Fibroblast of peridontal ligament (primary cell): ENCODE measurements at regions not wholly inside any gene's neighbourhood (a gene's known extent, or its start where the extent isn't known, plus 50 kb on each side); places are given as distances from the start of the nearest gene placed in this dataset.
A peak's percentile ranks its signal among the peaks of the same experiment; 100 is the strongest.

Source experiments
- DNase-seq: peaks from one replicate; pipeline ENCODE4 v3.0.0-alpha.2; 2010; ENCODE audit errors: extremely low read depth

DNA sequence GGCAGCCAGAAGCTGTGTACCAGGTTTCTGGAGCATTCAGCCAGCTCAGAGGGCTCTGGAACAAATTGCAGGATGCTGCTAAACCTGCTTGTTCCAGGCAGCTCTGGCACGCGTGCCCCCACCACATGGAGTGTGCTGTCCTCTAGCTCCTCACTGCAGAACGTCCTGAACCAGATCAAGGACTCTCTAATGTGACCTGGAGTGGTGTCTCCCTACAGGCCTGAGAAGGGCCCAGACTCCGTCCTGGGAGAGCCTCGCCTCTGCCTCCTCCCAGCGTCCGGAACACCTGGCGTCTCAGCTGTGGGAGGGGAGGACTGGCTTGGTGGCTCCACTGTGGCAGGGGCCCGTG lies 115.6 kb upstream of the GPC1 start:
- DNase-seq = no peak

DNA sequence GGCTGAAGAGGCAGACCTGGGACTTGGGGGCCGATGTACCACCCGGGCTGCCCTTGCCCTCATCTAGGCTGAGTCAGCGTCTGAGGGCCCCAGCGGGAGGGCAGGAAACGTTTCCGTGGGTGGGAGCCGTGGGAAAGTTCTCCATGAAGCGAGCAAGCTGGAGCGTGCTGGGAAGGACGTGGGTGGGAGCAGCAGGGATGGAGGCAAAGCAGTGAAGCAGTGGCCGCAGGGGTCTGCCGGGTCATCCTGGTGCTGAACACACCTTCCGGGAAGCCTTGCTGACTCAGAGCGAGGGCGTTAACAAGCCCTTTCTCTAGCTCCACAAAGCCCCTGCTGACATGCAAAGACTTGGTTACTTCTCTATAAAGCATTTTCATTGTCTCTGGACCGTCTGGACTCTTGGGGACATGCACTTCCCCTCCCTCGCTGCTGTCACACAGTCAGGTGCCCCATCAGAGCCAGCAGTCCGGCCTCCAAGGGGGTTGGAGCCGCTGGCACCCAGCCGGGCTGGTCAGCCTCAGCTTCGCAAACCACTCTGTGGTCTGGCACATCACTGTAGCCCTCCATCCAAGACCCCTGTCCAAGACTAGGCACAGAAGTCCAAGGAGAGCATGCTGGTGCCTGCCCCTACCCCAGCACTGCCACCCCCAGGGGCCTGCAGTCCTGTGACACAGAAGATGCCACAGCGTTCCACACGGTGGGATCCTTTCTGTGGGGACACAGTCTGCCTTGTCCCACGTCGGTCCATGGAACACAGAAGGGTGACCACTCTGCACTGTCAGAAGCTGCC lies 115.1 kb upstream of the GPC1 start:
- peak; percentile 41 for DNase-seq

DNA sequence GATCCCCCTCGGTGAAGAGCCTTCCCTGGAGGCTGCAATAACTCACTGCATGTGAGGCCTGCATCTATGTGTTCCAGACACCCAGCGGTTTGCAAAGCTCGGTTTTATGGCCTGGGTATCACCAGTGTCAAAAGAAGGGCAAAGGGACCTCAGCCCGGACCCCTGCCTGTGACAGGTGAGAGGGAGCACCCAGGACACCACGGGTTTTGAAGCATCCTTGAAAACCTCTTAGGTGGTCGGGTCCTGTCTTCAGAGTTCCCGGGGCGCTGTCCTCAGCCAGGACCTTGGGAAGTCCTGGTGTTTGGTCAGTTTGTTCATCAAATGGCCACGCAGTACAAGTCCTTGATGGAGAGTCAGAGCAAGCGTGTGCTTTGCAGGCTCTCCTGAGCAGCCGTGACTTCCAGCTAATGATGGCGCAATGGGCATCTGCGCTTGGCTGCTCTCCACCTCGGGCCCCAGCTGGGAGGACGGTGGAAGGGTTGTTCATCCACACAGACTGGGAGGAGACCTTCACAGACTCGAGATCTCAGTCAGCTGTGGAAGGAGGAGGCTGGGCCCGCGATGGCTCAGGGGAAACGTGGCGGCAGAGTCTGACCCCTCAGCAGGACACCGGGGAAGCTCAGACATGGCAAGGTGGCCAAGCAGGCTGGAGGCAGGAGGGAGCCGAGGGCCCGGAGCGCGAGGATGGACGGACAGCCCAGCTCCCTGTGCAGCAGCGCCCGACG lies 113.1 kb upstream of the GPC1 start:
- DNase-seq = no peak

DNA sequence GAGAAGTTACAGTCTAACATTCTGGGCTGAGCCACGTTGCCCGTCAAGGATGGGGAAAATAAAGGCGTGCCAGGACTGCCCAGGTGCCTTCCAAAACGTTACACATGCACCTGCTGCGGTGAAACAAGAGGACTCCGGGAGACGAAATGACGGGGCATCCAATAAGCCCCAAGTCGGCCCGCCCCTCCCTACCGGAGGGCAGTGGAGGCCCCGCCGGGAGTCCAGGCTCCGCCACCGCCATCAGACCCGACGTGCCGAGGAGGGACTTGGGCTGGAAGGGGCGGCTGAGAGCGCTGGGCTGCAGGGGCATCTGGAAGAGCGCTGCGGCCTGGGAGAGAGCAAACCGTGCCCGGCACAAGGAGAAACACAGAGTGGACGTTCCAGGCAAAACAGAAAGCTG lies 112.5 kb upstream of the GPC1 start:
- DNase-seq = no peak

DNA sequence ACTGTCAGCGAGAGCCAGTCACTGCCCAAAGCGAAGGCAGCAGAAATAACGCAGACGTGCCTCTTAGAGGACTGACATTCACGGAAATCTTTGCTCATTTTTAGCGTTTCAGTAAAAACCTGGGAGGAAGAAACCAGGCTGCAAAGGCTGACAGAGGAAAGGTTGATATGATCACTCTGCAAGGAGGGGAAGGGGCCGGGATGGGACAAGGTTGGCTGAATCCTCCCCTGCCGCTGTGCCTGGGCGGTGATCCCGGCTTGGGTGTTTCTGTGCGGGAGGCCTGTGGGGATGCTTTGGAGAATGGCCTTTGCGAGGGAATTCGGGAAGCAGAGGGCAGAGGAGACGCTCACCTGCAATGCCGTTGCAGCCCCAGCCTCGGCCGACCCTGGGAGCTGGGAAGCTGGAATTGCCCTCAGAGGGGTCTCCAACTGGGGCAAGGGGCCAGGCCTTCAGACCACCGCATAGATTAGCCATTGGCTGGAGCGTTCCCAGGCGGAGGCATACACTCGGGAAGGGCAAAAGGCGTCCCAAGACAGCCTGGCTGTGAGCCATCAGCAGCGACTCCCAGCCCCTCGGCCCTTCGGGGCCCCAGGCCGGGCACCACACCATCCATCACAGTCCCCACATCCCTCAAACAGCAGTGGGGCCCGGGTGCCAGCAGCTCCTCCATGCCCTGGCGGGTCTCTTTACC lies 111.7 kb upstream of the GPC1 start:
- DNase-seq = no peak

DNA sequence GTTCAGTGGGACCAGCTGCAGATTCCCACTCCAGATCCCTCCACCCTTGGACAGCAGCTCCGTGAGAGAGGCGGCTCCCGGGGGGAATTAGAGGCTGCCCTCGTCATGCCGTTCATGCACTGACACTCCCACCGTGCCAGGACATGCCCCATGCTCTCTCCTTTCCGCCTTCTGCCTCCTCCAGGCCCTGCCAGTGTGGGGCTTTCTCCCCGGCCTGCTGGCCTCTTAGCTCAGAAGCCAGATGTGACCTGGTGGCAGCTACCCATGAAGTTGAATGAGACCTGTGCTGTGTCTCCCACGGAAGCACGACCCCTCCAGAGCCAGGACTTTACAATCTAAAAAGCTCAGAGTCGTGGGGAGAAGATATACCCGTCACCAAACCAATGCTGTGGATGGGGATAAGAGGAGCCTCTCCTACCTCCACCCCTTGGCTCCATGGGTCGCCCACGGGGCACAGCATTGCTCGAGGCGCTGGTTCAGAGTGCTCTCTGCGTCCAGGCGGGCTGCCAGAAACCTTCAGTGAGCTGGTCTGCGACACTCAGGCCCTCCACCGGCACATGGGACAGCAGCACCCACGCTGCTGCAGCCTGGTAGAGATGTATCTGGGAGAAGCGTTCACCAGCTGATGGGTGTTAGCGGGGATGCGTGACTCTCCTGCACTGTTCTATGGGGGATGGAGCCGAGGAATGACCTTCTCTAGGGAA lies 111.0 kb upstream of the GPC1 start:
- no peak for DNase-seq

DNA sequence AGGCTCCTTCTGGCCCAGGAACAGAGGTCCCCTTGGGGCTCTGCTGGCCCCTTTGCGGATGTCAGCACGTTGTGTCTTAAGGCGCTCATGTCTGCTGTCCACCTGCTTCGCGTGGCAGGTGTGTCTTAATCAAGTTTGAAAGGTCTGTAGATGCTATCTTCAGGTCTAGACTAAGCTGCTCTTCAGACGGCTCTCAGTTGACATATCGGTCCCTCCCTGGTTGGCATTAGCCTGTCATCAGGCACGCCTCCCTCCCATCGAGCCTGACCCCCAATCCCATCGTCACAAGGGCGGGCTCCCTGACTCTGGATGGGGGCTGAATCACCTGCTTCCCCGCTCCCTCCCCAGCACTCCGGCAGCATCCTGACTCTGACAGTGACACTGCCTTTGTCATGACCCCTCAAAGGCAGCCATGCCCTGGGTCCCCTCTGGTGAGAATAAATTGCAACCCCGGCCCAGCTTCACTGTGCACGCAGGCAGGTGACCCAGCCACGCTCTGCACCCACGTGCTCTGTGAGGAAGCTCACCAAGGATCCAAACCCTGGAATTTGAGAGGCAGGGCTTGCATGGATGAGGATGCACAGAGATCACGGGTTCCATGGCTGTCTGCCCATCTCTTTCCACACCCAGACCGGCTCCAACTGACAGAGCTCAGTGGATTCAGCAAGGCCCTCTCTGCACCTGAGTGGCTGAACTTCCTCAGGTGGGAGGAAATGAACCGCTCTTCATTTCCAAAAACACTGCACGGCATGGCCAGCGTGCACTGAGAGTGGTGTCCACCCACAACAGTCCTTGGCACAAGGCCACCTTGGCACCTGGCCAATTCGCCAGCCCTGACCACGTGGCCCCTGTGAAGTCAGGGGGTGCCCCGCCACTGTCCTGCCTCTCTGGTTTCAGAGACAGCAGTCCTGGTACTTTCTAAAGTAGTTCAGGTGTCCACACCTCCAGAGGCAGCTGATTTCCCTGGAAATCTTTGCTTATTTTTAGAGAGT lies 110.2 kb upstream of the GPC1 start:
- DNase-seq = no peak

DNA sequence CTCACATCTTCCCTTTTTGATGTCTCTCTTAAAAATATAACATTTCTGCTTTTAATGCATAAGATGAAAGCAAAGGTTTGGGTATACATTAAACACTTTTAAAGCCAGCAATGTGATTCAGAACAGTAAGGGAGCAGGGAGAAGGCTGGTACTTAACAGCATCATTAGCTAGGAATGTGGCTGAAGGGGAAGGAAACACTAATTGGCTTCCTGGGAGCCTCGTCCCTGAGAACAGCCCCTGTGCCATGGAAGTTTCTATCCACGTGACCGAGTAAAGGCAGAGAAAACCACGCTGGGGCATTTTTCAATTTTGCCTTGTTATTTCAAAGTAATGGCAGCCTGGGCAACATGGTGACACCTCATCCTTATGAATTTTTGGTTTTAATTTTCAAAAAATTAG lies 109.2 kb upstream of the GPC1 start:
- peak; percentile 5 for DNase-seq

DNA sequence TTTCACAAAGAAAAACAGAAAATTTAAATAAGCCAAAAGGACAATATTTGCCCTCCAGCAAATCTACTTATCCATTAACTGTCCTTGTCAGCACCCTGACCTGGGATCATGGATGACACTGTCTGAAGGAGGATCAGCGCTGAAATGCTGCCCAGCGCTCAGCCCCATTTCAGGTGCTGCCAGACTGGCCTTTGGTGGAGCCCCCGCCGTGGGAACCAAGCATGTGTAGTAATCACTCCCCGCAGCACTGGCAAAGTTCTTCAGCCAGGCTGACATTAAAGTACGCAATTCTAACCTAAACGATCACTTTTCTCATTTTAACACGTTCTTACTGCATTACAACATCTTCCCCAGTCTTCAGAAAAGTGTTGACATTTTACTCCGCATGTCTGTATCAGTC lies 108.6 kb upstream of the GPC1 start:
- no peak for DNase-seq

DNA sequence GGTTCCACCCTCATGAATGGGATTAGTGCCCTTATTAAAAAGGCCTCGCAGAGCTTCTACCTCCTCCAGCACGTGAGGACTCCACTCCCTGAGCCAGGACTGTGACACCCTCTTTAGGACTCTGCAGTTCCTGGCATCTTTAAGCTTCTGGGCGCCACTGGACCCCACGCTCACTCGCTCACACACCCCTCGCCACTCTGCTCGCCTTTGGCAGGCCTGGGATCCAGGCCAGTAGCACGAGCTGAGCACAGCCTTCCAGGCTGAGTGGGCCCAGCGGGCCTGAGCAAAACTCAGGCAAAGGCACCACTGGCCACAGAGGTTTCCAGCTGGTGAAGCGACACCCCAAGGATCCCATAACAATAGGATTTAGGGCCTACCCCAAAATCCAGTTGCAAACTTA lies 107.9 kb upstream of the GPC1 start:
- no peak for DNase-seq

DNA sequence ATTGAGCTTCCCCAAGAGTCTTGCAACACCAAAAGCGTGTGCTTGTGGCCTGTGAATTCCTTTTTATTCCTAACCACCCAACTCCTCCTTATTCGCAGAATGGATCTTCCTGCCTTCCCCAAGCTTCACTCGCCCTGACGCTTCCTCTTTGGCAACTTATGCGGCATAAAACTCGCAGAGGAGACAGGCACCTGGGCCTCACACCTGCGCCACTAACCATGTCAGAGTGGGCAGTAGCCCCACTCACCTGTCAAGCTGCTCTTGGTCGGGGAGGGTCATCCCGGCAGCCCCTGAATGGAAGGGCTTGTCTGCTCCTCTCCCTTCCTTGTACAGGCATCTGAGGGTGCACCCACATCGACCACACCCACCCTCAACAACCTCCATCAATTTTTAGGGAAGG lies 106.9 kb upstream of the GPC1 start:
- DNase-seq = no peak

DNA sequence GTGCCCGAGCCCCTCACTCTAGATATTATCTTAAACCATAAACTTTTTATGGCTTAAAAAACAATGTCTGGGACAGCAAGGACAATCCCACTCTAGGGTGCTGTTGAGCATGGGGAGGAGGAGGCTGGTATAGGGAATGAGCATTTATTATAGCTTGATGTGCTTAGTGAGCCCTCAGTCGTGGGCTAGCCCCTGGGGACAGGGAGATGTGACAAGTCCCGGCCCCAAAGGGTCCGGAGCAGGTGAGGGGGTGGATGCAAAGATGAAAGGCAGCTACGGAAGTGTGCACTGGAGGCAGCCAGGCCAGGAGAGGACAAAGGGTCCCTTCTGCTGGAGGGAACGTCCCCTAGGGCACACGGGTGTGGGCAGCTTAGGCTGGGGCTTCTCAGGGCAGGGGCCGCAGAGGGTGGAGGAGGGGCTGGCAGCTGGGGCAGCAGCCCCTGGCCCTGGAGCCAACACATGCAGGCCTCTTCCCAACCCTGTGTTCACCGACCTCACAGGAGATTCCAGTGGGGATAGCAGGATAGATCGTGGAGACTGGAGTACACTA lies 106.3 kb upstream of the GPC1 start:
- no peak for DNase-seq

DNA sequence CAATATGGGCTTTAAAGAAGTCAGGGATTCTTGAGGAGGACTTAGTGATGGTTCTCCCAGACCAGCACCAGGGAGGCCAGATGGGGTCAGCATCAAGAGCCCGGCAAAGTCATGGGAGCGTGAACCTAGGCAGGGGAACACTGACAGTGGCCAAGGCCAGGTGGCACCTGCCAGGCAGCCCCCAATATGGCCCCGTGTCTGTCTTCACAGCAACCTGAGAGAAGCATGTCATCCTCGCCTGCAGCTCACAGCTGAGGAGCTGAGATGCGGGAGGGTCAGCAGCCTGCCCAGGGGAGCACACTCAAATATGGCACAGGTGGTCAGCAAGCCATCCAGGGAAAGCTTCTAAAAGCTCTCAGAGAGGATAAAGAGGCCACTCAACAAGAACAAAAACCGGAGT lies 105.7 kb upstream of the GPC1 start:
- no peak for DNase-seq

DNA sequence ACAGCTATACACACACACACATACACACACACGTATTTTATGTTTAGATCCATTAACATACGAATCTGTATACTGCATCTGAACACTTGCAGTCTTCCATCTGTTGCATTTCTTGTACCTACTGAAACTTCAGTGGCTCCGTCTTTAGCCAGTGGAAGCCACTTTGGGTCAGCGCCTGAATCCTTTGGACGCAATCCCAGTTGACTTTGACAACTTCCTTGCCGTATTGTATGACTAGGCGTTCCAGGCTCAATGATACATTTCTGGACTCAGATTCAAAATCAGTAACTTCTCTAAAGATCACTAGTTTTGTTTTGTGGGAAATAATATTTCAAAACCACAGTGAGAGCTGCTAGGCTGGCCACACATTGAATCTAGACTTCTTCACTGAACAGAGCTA lies 101.5 kb upstream of the GPC1 start:
- DNase-seq = no peak

DNA sequence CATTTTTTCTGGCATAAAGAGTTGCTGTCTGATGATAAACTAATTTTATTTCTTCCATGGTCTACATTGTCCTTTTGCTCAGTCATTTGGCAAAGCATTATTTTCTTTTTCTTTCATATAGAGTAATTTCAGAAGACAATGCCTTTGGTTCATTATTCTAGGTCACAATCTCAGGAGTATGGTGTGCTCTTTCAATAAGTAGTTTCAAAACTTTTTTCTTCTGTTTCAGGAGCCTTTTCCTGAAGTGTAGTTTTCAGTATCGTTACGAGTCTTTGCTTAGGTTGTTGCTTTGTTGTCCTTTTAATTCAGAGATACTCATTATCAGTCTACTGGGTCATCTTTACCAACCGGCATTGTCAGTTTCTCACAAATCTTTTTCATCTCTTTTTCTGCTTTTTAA lies 100.4 kb upstream of the GPC1 start:
- DNase-seq = no peak

DNA sequence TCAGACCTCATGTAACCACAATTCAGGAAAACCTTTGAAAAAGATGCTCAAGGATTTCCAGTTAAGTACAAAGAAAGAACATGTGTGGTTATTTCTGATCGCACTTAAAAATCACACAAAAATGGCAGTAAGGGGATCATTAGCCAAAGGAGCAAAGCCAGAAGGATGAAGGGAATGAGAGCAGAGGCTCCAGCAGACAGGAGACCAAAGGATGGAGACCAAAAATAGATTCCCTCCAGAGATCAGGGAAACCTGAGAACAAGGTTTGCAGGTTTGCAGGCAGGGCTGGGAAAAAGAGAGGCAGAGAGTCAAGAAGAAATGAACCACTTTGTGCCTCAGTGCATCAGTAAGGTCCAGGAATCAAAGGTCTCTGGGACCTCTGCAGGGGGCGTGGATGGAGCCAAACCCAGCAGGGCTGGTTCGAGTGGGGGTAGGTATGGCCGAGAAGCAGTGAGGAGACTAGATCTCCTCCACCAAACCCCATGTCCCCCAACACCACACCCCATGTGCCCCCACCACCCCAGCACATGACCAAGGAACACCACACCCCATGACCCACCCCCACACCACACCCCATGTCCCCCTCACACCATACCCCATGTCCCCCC lies 98.5 kb upstream of the GPC1 start:
- no peak for DNase-seq

DNA sequence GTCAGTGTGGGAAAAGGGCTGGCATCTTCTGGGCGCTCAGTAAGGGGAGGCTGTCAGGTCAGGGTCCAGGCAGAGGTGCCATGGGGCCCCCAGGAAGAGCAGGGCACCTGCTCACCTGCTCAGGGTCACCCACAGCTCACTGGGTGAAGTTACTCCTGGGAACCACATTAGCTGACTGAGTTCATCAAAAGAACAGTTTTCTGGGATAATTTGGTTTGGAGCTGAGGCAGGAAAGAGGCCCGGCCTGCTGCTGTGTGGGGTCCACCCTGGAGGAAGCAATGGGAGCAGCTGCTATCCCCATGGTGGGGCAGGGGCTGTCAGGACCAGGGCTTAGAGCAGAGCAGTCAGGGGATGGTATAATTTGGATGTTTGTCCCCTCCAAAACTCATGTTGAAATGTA lies 97.2 kb upstream of the GPC1 start:
- no peak for DNase-seq

DNA sequence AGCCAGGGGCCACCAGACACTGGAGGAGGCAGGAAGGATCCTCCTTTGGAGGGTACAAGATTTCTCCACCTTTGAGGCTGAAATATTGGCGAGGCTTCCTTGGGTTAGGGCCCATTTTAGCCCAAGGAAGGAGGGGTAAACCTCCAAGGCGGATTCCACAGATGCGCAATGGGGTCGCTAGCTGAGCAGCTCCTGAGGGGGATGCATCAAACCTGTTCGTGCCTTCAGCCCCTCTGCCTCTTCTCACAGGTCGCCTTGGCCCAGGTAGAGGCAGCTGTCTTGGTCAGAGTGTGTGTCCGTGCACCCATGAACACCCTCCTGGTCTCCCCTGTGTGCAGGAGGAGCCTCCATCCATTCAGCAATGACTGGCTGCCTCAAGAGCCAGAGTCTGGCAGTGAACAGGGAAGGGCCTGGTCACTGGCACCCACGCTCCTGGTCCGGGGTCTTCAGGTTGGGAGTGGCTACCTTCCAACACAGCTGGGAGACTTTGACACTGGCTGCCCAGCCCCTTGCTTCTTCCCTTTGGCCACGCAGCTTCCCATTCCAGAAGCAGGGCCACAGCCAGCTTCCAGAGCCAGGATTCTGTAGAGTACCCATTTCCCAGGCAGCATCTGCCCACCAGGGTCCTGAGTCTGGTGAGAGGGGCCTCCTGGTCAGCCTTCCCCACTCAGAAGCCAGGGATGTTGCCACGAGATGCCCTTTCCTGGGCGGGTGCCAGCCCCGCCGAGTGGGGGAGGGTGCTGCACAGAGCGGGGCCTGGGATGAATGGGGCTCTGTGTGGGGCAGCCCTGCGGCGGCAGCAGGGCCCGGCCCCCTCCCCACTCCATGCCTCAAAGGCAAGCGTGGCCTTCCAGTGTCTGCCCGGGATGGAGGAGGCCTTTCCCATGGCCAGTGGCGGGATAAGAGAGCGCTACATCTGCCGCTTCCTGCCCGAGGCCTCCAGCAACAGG lies 95.8 kb upstream of the GPC1 start:
- no peak for DNase-seq

DNA sequence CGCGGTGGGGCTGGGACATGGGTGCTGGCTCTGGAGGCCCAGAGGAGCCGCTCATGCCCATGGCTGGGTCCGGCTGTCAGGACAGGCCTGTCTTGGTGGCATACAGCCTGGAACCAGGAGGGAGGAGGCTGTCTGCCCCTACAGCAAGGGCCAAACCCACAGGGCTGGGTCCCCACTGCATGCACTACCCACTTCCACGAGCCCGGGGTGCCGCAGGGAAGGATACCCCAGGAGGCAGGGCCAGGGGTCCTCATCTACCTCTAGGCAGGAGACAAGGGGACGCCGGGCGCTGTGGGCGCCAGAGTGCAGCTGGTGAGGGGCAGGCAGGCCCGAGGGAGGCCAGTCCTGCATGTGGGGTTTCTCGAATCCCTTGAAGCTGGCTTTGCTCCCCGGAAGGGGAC lies 95.1 kb upstream of the GPC1 start:
- DNase-seq = no peak
